ENCODE measurements at regions not wholly inside any gene's neighbourhood (a gene's known extent, or its start where the extent isn't known, plus 50 kb on each side); places are given as distances from the start of the nearest gene placed in this dataset.

- Histone ChIP-seq H3K79me2 (ENCODE audit: insufficient read depth) (no peaks in the 10 kb centered on the region), H3K4me3 (ENCODE audit: low read depth in 2 of 2, low read length in 1 of 2) (no peak overlapping the region), H3K27ac (ENCODE audit: low read depth in 2 of 2, low read length in 1 of 2) (no peak overlapping the region), H3F3A (replicated peaks; ENCODE audit: insufficient read depth) (no peaks in the 10 kb centered on the region), H3K4me1 (ENCODE audit: control insufficient read depth in 1 of 2, insufficient read depth in 2 of 2, low read depth in 1 of 2, low read length in 1 of 2) (no peaks in the 10 kb centered on the region), H3K9me3 (no peaks in the 10 kb centered on the region), H3K9me2 (no peaks in the 10 kb centered on the region), H3K27me3 (ENCODE audit: insufficient read depth) (peaks cover 17% of the 10 kb centered on the region), H3K9ac (no peak overlapping the region), H3K4me2 (no peak overlapping the region), H3K36me3 (replicated peaks in 1 of 2; ENCODE audit: control insufficient read depth in 1 of 2, insufficient read depth in 2 of 2, low read length in 1 of 2) (no peaks in the 10 kb centered on the region), H2AFZ (ENCODE audit: low read depth) (no peak overlapping the region), H4K20me1 (ENCODE audit: insufficient read depth) (no peaks in the 10 kb centered on the region)
- POLR2A ChIA-PET: no interaction called here
- WGBS (ENCODE audit: low lambda C conversion rate): 20% methylated on average over 2 of the region's 2 CpGs
- no peak for TF ChIP-seq JUND (IDR thresholded peaks at IDR 0.05)
- no peak for DNase-seq
- CTCF ChIA-PET: interaction anchor here (0.8 to 1.4 kb wide), 3 partner anchors 9 to 124 kb away, joined by 3 to 4 read pairs (median 4); no protein-coding TSS in a partner anchor
Measured at GRCh38 chr14:75365116-75365515, 62.7 kb upstream of the JDP2 start.

GRCh38 chr14:75366963-75367362 lies 60.9 kb upstream of the JDP2 start:
- H3K9me2 ChIP-seq: no peaks in the 10 kb centered on the region
- no peak overlapping the region for H3K9ac ChIP-seq
- H3K27ac ChIP-seq (ENCODE audit: low read depth in 2 of 2, low read length in 1 of 2): no peak overlapping the region
- H3K27me3 ChIP-seq (ENCODE audit: insufficient read depth): peaks cover 17% of the 10 kb centered on the region
- no peak overlapping the region for H3K4me3 ChIP-seq (ENCODE audit: low read depth in 2 of 2, low read length in 1 of 2)
- POLR2A ChIA-PET: no interaction called here
- H3K4me1 ChIP-seq (ENCODE audit: control insufficient read depth in 1 of 2, insufficient read depth in 2 of 2, low read depth in 1 of 2, low read length in 1 of 2): no peaks in the 10 kb centered on the region
- TF ChIP-seq NFIC (IDR thresholded peaks at IDR 0.05; ENCODE audit: borderline replicate concordance) (no peak), ELF1 (IDR thresholded peaks at IDR 0.05) (no peak), GABPA (IDR thresholded peaks at IDR 0.05; ENCODE audit: low read depth) (no peak), POLR2AphosphoS5 (IDR thresholded peaks at IDR 0.05; ENCODE audit: low read depth, low read length) (no peak), MAX (IDR thresholded peaks at IDR 0.05; ENCODE audit: low read depth) (no peak), EP300 (IDR thresholded peaks at IDR 0.05; ENCODE audit: borderline replicate concordance in 1 of 2, low read depth in 1 of 2, low read length in 1 of 2) (no peak), MXI1 (IDR thresholded peaks at IDR 0.05; ENCODE audit: low read depth, low read length) (no peak), RXRA (IDR thresholded peaks at IDR 0.05; ENCODE audit: borderline replicate concordance, low read depth) (no peak), GATA2 (CRISPR knock-in tag; IDR thresholded peaks at IDR 0.05) (no peak)
- H3K4me2 ChIP-seq: no peak overlapping the region
- H3K9me3 ChIP-seq: no peaks in the 10 kb centered on the region
- H3K79me2 ChIP-seq (ENCODE audit: insufficient read depth): no peaks in the 10 kb centered on the region
- H4K20me1 ChIP-seq (ENCODE audit: insufficient read depth): no peaks in the 10 kb centered on the region
- H2AFZ ChIP-seq (ENCODE audit: low read depth): no peak overlapping the region
- no peak for DNase-seq
- no peaks in the 10 kb centered on the region for H3F3A ChIP-seq (replicated peaks; ENCODE audit: insufficient read depth)
- CTCF ChIA-PET: no interaction called here
- H3K36me3 ChIP-seq (replicated peaks in 1 of 2; ENCODE audit: control insufficient read depth in 1 of 2, insufficient read depth in 2 of 2, low read length in 1 of 2): no peaks in the 10 kb centered on the region
- WGBS (ENCODE audit: low lambda C conversion rate): 44% methylated on average over 5 of the region's 5 CpGs

GRCh38 chr14:75368333-75368732 lies 59.5 kb upstream of the JDP2 start:
- POLR2A ChIA-PET: no interaction called here
- Histone ChIP-seq H3K27me3 (ENCODE audit: insufficient read depth) (peaks cover 15% of the 10 kb centered on the region), H2AFZ (ENCODE audit: low read depth) (no peak overlapping the region), H3K27ac (ENCODE audit: low read depth in 2 of 2, low read length in 1 of 2) (no peak overlapping the region), H3K9me3 (no peaks in the 10 kb centered on the region), H3K4me1 (ENCODE audit: control insufficient read depth in 1 of 2, insufficient read depth in 2 of 2, low read depth in 1 of 2, low read length in 1 of 2) (no peaks in the 10 kb centered on the region), H3F3A (replicated peaks; ENCODE audit: insufficient read depth) (no peaks in the 10 kb centered on the region), H3K4me2 (no peak overlapping the region), H3K9me2 (no peaks in the 10 kb centered on the region), H3K36me3 (replicated peaks in 1 of 2; ENCODE audit: control insufficient read depth in 1 of 2, insufficient read depth in 2 of 2, low read length in 1 of 2) (no peaks in the 10 kb centered on the region), H3K9ac (no peak overlapping the region), H3K79me2 (ENCODE audit: insufficient read depth) (no peaks in the 10 kb centered on the region), H3K4me3 (ENCODE audit: low read depth in 2 of 2, low read length in 1 of 2) (no peak overlapping the region), H4K20me1 (ENCODE audit: insufficient read depth) (no peaks in the 10 kb centered on the region)
- WGBS (ENCODE audit: low lambda C conversion rate): 82% methylated on average over 1 of the region's 1 CpG
- CTCF ChIA-PET: no interaction called here
- DNase-seq: no peak
- no peak for TF ChIP-seq MAX (IDR thresholded peaks at IDR 0.05; ENCODE audit: low read depth)
- TF ChIP-seq FOSL2 (IDR thresholded peaks at IDR 0.05; ENCODE audit: borderline replicate concordance, low read depth): no peak
- TF ChIP-seq, protein P1, sequence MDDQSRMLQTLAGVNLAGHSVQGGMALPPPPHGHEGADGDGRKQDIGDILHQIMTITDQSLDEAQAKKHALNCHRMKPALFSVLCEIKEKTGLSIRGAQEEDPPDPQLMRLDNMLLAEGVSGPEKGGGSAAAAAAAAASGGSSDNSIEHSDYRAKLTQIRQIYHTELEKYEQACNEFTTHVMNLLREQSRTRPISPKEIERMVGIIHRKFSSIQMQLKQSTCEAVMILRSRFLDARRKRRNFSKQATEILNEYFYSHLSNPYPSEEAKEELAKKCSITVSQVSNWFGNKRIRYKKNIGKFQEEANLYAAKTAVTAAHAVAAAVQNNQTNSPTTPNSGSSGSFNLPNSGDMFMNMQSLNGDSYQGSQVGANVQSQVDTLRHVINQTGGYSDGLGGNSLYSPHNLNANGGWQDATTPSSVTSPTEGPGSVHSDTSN (IDR thresholded peaks at IDR 0.05): no peak
- TF ChIP-seq, protein P2, sequence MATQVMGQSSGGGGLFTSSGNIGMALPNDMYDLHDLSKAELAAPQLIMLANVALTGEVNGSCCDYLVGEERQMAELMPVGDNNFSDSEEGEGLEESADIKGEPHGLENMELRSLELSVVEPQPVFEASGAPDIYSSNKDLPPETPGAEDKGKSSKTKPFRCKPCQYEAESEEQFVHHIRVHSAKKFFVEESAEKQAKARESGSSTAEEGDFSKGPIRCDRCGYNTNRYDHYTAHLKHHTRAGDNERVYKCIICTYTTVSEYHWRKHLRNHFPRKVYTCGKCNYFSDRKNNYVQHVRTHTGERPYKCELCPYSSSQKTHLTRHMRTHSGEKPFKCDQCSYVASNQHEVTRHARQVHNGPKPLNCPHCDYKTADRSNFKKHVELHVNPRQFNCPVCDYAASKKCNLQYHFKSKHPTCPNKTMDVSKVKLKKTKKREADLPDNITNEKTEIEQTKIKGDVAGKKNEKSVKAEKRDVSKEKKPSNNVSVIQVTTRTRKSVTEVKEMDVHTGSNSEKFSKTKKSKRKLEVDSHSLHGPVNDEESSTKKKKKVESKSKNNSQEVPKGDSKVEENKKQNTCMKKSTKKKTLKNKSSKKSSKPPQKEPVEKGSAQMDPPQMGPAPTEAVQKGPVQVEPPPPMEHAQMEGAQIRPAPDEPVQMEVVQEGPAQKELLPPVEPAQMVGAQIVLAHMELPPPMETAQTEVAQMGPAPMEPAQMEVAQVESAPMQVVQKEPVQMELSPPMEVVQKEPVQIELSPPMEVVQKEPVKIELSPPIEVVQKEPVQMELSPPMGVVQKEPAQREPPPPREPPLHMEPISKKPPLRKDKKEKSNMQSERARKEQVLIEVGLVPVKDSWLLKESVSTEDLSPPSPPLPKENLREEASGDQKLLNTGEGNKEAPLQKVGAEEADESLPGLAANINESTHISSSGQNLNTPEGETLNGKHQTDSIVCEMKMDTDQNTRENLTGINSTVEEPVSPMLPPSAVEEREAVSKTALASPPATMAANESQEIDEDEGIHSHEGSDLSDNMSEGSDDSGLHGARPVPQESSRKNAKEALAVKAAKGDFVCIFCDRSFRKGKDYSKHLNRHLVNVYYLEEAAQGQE (IDR thresholded peaks at IDR 0.05; ENCODE audit: low read depth, low read length): no peak
- no peak for TF ChIP-seq CHD2 (IDR thresholded peaks at IDR 0.05; ENCODE audit: low read length, partially characterized antibody)
- TF ChIP-seq MEF2A (IDR thresholded peaks at IDR 0.05; ENCODE audit: borderline replicate concordance, low read depth): no peak
- TF ChIP-seq TEAD4 (IDR thresholded peaks at IDR 0.05; ENCODE audit: borderline replicate concordance, insufficient read depth): no peak
- no peak for TF ChIP-seq RAD21 (IDR thresholded peaks at IDR 0.05; ENCODE audit: low read length)

Data from SK-N-SH (cell line).